HCT116 (cell line): ENCODE measurements at regions not wholly inside any gene's neighbourhood (a gene's known extent, or its start where the extent isn't known, plus 50 kb on each side); places are given as distances from the start of the nearest gene placed in this dataset.

Experiments used
- ATAC-seq: fragments of 200-7000 bp; cut with Tn5 transposase; 2 replicates; pipeline ENCODE4 v1.9.1; 2020; ENCODE audit warnings: mild to moderate bottlenecking, moderate library complexity
- BruUV-seq: library from RNA; stranded (reverse); fragments of 400-500 nt; replicated peaks from 2 replicates; lab custom pipeline; 2021; lab: Mats Ljungman, UMichigan
- CTCF ChIA-PET: fragments of 300-600 bp; sonication (Branson Sonifier 250); formaldehyde crosslinking; loops from one replicate; lab custom pipeline; 2021; ENCODE audit warnings: antibody characterized with exemption; lab: Charles Lee
- POLR2A ChIA-PET: fragments of 300-600, 350-600 bp; sonication (Branson Sonifier 250); formaldehyde crosslinking; loops from one replicate; lab custom pipeline; 2021; ENCODE audit warnings: antibody characterized with exemption; lab: Charles Lee
- RAD21 ChIA-PET, 2 experiments: fragments of 300-600 bp; sonication (Branson Sonifier 250); formaldehyde crosslinking; loops; one replicate each; lab custom pipeline; 2023; ENCODE audit warnings: low total read pairs in 2 of 2; ENCODE audit not compliant: uncharacterized antibody in 2 of 2, unreplicated experiment in 2 of 2, low non-redundant PET in 1 of 2; lab: Charles Lee
- DNase-seq: peaks from one replicate; pipeline ENCODE4 v3.0.0-alpha.2; 2010; ENCODE audit warnings: low read depth, low spot score
- H2AFZ ChIP-seq: fragments of 200-600 bp; shearing (Covaris generic), sonication (generic); 2 replicates; pipeline ENCODE4 v1.6.1; 2017; ENCODE audit warnings: low read depth, mixed run types, mixed read lengths, antibody characterized with exemption, low read length; ENCODE audit not compliant: poor library complexity, severe bottlenecking
- H3K27ac ChIP-seq: 2 replicates; pipeline ENCODE4 v1.5.1; 2012; ENCODE audit warnings: low read depth, low read length
- H3K27me3 ChIP-seq: fragments of 200-600 bp; sonication (generic); 2 replicates; pipeline ENCODE4 v1.6.1; 2016; ENCODE audit warnings: mixed run types, low read length, mixed read lengths; ENCODE audit not compliant: insufficient read depth
- H3K36me3 ChIP-seq, 2 experiments: fragments of 200-500 bp in 1 of 2; fragments of 200-600 bp in 1 of 2; sonication (Bioruptor generic) in 1 of 2; sonication (generic) in 1 of 2; 2 replicates each; pipeline versions ENCODE4 v1.5.1 to v1.6.1; 2014 to 2016; ENCODE audit warnings: low read length in 2 of 2, inconsistent platforms in 1 of 2, mixed read lengths in 1 of 2, mixed run types in 1 of 2; ENCODE audit not compliant: insufficient read depth in 2 of 2, control insufficient read depth in 1 of 2
- H3K4me1 ChIP-seq, 2 experiments: fragments of 200-600 bp in 1 of 2; sonication (generic) in 1 of 2; 2 replicates each; pipeline versions ENCODE4 v1.5.1 to v1.6.1; 2012 to 2017; ENCODE audit warnings: low read length in 2 of 2, inconsistent platforms in 1 of 2, mild to moderate bottlenecking in 1 of 2, mixed read lengths in 1 of 2, mixed run types in 1 of 2, moderate library complexity in 1 of 2; ENCODE audit not compliant: insufficient read depth in 2 of 2, control insufficient read depth in 1 of 2
- H3K4me2 ChIP-seq: fragments of 200-600 bp; sonication (generic); 2 replicates; pipeline ENCODE4 v1.6.1; 2017; ENCODE audit warnings: mixed run types, low read length, mixed read lengths
- H3K4me3 ChIP-seq, 2 experiments: fragments of 200-600 bp in 1 of 2; sonication (generic) in 1 of 2; replicated peaks in 1 of 2; 2 replicates each; pipeline ENCODE4 v1.5.1; 2011 to 2016; ENCODE audit warnings: low read length in 2 of 2, control low read depth in 1 of 2, low read depth in 1 of 2, mild to moderate bottlenecking in 1 of 2, mixed read lengths in 1 of 2, mixed run types in 1 of 2
- H3K79me2 ChIP-seq: fragments of 200-600 bp; sonication (generic); 2 replicates; pipeline ENCODE4 v1.6.1; 2017; ENCODE audit warnings: mild to moderate bottlenecking, mixed run types, low read length, moderate library complexity, mixed read lengths; ENCODE audit not compliant: insufficient read depth
- H3K9ac ChIP-seq: fragments of 200-600 bp; sonication (generic); 2 replicates; pipeline ENCODE4 v1.6.1; 2016; ENCODE audit warnings: low read length, mixed read lengths
- H3K9me2 ChIP-seq: fragments of 200-600 bp; sonication (generic), shearing (Covaris generic); 2 replicates; pipeline ENCODE4 v1.6.1; 2017; ENCODE audit warnings: mixed run types, mild to moderate bottlenecking, moderate library complexity; ENCODE audit not compliant: insufficient read depth
- H3K9me3 ChIP-seq, 2 experiments: fragments of 200-500 bp in 1 of 2; fragments of 200-600 bp in 1 of 2; sonication (Bioruptor generic) in 1 of 2; sonication (generic) in 1 of 2; 2 replicates each; pipeline ENCODE4 v1.6.1; 2014 to 2017; ENCODE audit warnings: low read length in 2 of 2, mixed read lengths in 2 of 2, inconsistent platforms in 1 of 2, low read depth in 1 of 2, mild to moderate bottlenecking in 1 of 2, mixed run types in 1 of 2, moderate library complexity in 1 of 2; ENCODE audit not compliant: control insufficient read depth in 1 of 2, insufficient read depth in 1 of 2
- H4K20me1 ChIP-seq: fragments of 200-600 bp; sonication (generic), shearing (Covaris generic); 2 replicates; pipeline ENCODE4 v1.6.1; 2017; ENCODE audit warnings: mixed run types, mild to moderate bottlenecking, moderate library complexity; ENCODE audit not compliant: insufficient read depth
- ATF3 ChIP-seq: IDR thresholded peaks from 2 replicates; pipeline ENCODE4 v1.6.1; 2012
- CBX3 ChIP-seq: IDR thresholded peaks from 2 replicates; pipeline ENCODE4 v1.6.1; 2012; ENCODE audit warnings: low read depth
- CEBPB ChIP-seq: IDR thresholded peaks from 2 replicates; pipeline ENCODE4 v1.6.1; 2012; ENCODE audit warnings: low read depth
- CTCF ChIP-seq, 3 experiments: fragments of 200-600 bp in 1 of 3; sonication (generic) in 1 of 3; IDR thresholded peaks in 2 of 3; conservative IDR thresholded peaks in 1 of 3; 2 replicates each; pipeline ENCODE4 v1.5.1; 2012 to 2017; ENCODE audit warnings: low read depth in 2 of 3, low read length in 2 of 3, antibody characterized with exemption in 1 of 3, borderline replicate concordance in 1 of 3, control low read depth in 1 of 3, mild to moderate bottlenecking in 1 of 3, mixed read lengths in 1 of 3, mixed run types in 1 of 3, moderate library complexity in 1 of 3; ENCODE audit not compliant: insufficient read depth in 1 of 3
- EGR1 ChIP-seq: IDR thresholded peaks from 2 replicates; pipeline ENCODE4 v1.6.1; 2012; ENCODE audit warnings: low read depth
- ELF1 ChIP-seq: IDR thresholded peaks from 2 replicates; pipeline ENCODE4 v1.6.1; 2012; ENCODE audit warnings: low read depth, borderline replicate concordance
- EZH2 ChIP-seq: fragments of 200-600 bp; sonication (generic); IDR thresholded peaks from 2 replicates; pipeline ENCODE4 v1.6.1; 2017; ENCODE audit warnings: antibody characterized with exemption, mixed run types
- EZH2phosphoT487 ChIP-seq: fragments of 200-600 bp; IDR thresholded peaks from 2 replicates; pipeline ENCODE4 v1.6.1; 2018; ENCODE audit warnings: antibody characterized with exemption, borderline replicate concordance
- JUND ChIP-seq: IDR thresholded peaks from 2 replicates; pipeline ENCODE4 v1.6.1; 2012
- MAX ChIP-seq: IDR thresholded peaks from 2 replicates; pipeline ENCODE4 v1.6.1; 2012
- POLR2A ChIP-seq: IDR thresholded peaks from 2 replicates; pipeline ENCODE4 v1.7.0; 2011; ENCODE audit warnings: borderline replicate concordance; ENCODE audit not compliant: insufficient read depth, insufficient read length; ENCODE audit errors: extremely low read depth
- POLR2AphosphoS5 ChIP-seq: IDR thresholded peaks from 2 replicates; pipeline ENCODE4 v1.6.1; 2011; ENCODE audit warnings: mild to moderate bottlenecking, low read depth, low read length, moderate library complexity
- RAD21 ChIP-seq: IDR thresholded peaks from 2 replicates; pipeline ENCODE4 v1.6.1; 2012; ENCODE audit warnings: low read depth, mild to moderate bottlenecking
- SIN3A ChIP-seq: IDR thresholded peaks from 2 replicates; pipeline ENCODE4 v1.6.1; 2012; ENCODE audit warnings: low read depth
- SP1 ChIP-seq: IDR thresholded peaks from 2 replicates; pipeline ENCODE4 v1.6.1; 2012; ENCODE audit warnings: low read depth
- TCF7L2 ChIP-seq: IDR thresholded peaks from 2 replicates; pipeline ENCODE4 v1.7.0; 2011; ENCODE audit warnings: borderline replicate concordance, inconsistent platforms; ENCODE audit not compliant: insufficient read depth, insufficient read length; ENCODE audit errors: extremely low read depth
- YY1 ChIP-seq: IDR thresholded peaks from 2 replicates; pipeline ENCODE4 v1.6.1; 2011; ENCODE audit warnings: low read length, low read depth, moderate library complexity, mild to moderate bottlenecking; ENCODE audit not compliant: insufficient replicate concordance; ENCODE audit errors: extremely low read depth
- ZFX ChIP-seq: fragments of 450-650 bp; IDR thresholded peaks from 2 replicates; pipeline ENCODE4 v1.6.1; 2017
- intact Hi-C: fragments of 100-400 bp; cut with micrococcal nuclease; formaldehyde crosslinking; loops from 2 replicates; pipeline ENCODE4 v1.10.0; 2022
- TF ChIP-seq, protein P1 (sequence below): IDR thresholded peaks from 2 replicates; pipeline ENCODE4 v1.6.1; 2012; ENCODE audit warnings: low read depth

DNA sequence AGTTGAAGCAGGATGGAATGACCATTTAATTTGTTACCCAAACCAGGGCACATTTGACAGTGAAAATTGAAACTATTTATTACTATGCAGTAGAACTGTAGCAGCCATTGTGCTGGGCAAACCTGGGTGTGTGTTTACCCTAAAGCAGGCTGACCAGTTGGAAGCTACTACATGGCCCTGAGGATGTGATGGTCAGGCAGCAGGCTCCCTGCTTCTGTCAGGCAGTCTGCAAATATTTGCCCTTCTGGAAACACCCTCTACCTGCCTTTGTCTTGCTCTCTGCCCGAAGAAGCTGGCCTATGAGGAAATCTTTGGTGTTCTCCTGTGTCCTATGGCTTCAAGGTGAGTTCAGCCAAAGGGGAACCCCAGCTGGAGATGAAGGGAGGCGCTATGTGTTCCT, 600.1 kb upstream of the KIRREL3 start:
- ChIA-PET POLR2A (no interaction called here), RAD21 (no interaction called here), CTCF (no interaction called here)
- no peak overlapping the region for H3K27ac ChIP-seq
- DNase-seq (no peak), ATAC-seq (no peak)
- no peaks in the 10 kb centered on the region for H3K9me2 ChIP-seq
- H3K79me2 ChIP-seq, result no peaks in the 10 kb centered on the region
- intact Hi-C loops, result no loop called here
- H3K4me3 ChIP-seq, result no peak overlapping the region
- no peaks in the 10 kb centered on the region for H3K27me3 ChIP-seq
- H3K9me3 ChIP-seq, result peaks cover 0 to 3% of the 10 kb centered on the region in 2 experiments; a peak in 2 of 4 replicates
- no peaks in the 10 kb centered on the region for H4K20me1 ChIP-seq
- no peaks in the 10 kb centered on the region for H3K4me1 ChIP-seq
- no peak overlapping the region for H3K4me2 ChIP-seq
- H2AFZ ChIP-seq, result no peak overlapping the region
- no peak for TF ChIP-seq RAD21
- no peak for TF ChIP-seq SP1
- TF ChIP-seq ATF3, result no peak
- TF ChIP-seq CTCF (IDR thresholded peaks at IDR 0.05 in 2 of 3, conservative IDR thresholded peaks at IDR 0.05 in 1 of 3; ENCODE audit: borderline replicate concordance in 1 of 3, insufficient read depth in 1 of 3, low read depth in 2 of 3, low read length in 2 of 3), result no peak
- no peak for TF ChIP-seq JUND
- TF ChIP-seq YY1, result no peak
- no peak for TF ChIP-seq EZH2
- no peak for TF ChIP-seq EZH2phosphoT487
- TF ChIP-seq, protein P1, sequence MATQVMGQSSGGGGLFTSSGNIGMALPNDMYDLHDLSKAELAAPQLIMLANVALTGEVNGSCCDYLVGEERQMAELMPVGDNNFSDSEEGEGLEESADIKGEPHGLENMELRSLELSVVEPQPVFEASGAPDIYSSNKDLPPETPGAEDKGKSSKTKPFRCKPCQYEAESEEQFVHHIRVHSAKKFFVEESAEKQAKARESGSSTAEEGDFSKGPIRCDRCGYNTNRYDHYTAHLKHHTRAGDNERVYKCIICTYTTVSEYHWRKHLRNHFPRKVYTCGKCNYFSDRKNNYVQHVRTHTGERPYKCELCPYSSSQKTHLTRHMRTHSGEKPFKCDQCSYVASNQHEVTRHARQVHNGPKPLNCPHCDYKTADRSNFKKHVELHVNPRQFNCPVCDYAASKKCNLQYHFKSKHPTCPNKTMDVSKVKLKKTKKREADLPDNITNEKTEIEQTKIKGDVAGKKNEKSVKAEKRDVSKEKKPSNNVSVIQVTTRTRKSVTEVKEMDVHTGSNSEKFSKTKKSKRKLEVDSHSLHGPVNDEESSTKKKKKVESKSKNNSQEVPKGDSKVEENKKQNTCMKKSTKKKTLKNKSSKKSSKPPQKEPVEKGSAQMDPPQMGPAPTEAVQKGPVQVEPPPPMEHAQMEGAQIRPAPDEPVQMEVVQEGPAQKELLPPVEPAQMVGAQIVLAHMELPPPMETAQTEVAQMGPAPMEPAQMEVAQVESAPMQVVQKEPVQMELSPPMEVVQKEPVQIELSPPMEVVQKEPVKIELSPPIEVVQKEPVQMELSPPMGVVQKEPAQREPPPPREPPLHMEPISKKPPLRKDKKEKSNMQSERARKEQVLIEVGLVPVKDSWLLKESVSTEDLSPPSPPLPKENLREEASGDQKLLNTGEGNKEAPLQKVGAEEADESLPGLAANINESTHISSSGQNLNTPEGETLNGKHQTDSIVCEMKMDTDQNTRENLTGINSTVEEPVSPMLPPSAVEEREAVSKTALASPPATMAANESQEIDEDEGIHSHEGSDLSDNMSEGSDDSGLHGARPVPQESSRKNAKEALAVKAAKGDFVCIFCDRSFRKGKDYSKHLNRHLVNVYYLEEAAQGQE, result no peak
- TF ChIP-seq ELF1, result no peak
- TF ChIP-seq MAX, result no peak
- TF ChIP-seq SIN3A, result no peak
- no peak for TF ChIP-seq CBX3
- no peak for TF ChIP-seq POLR2AphosphoS5
- no peak for TF ChIP-seq POLR2A
- TF ChIP-seq ZFX, result no peak
- no peak for TF ChIP-seq CEBPB
- TF ChIP-seq TCF7L2, result no peak
- no peak for TF ChIP-seq EGR1
- no peaks in the 10 kb centered on the region for H3K36me3 ChIP-seq
- no peak overlapping the region for H3K9ac ChIP-seq
- BruUV-seq, result no TSS peak
